ENCODE measurements at regions not wholly inside any gene's neighbourhood (a gene's known extent, or its start where the extent isn't known, plus 50 kb on each side); places are given as distances from the start of the nearest gene placed in this dataset.
"Not testable (repeated sequence)": the region's sequence is repeated elsewhere in the genome, so short reads cannot be mapped to it uniquely, and the experiment has no call there.

GRCh38 chrX:92215011-92215410 lies 435.8 kb downstream of the PCDH11X start:
- DNase-seq (ENCODE audit: low read depth, low spot score); H2AFZ ChIP-seq (ENCODE audit: low read depth, low read length, poor library complexity, severe bottlenecking); H3K27ac ChIP-seq (ENCODE audit: low read depth, low read length); H3K4me3 ChIP-seq (replicated peaks in 1 of 2; ENCODE audit: low read depth in 1 of 2, low read length in 2 of 2); H4K20me1 ChIP-seq (ENCODE audit: insufficient read depth); ATAC-seq; BruUV-seq (replicated peaks); H3K9ac ChIP-seq (ENCODE audit: low read length); H3K4me1 ChIP-seq (ENCODE audit: control insufficient read depth in 1 of 2, insufficient read depth in 2 of 2, low read length in 2 of 2); H3K27me3 ChIP-seq (ENCODE audit: insufficient read depth, low read length); intact Hi-C loops (cut with micrococcal nuclease); H3K9me2 ChIP-seq (ENCODE audit: insufficient read depth); CTCF ChIA-PET; H3K4me2 ChIP-seq (ENCODE audit: low read length); RAD21 ChIA-PET (ENCODE audit: low non-redundant PET in 1 of 2, low total read pairs in 2 of 2, uncharacterized antibody in 2 of 2, unreplicated experiment in 2 of 2); POLR2A ChIA-PET; H3K36me3 ChIP-seq (ENCODE audit: control insufficient read depth in 1 of 2, insufficient read depth in 2 of 2, low read length in 2 of 2); H3K79me2 ChIP-seq (ENCODE audit: insufficient read depth, low read length); H3K9me3 ChIP-seq (ENCODE audit: control insufficient read depth in 1 of 2, insufficient read depth in 1 of 2, low read depth in 1 of 2, low read length in 2 of 2): not testable (repeated sequence)

GRCh38 chrX:92224406-92224805 lies 445.2 kb downstream of the PCDH11X start:
- intact Hi-C loops (cut with micrococcal nuclease): no loop called here
- Histone ChIP-seq H3K36me3 (ENCODE audit: control insufficient read depth in 1 of 2, insufficient read depth in 2 of 2, low read length in 2 of 2) (no peaks in the 10 kb centered on the region), H3K27ac (ENCODE audit: low read depth, low read length) (no peak overlapping the region), H2AFZ (ENCODE audit: low read depth, low read length, poor library complexity, severe bottlenecking) (no peak overlapping the region), H4K20me1 (ENCODE audit: insufficient read depth) (no peaks in the 10 kb centered on the region), H3K4me3 (replicated peaks in 1 of 2; ENCODE audit: low read depth in 1 of 2, low read length in 2 of 2) (no peak overlapping the region), H3K4me2 (ENCODE audit: low read length) (no peak overlapping the region), H3K79me2 (ENCODE audit: insufficient read depth, low read length) (no peaks in the 10 kb centered on the region), H3K9me3 (ENCODE audit: control insufficient read depth in 1 of 2, insufficient read depth in 1 of 2, low read depth in 1 of 2, low read length in 2 of 2) (no peaks in the 10 kb centered on the region), H3K9ac (ENCODE audit: low read length) (no peak overlapping the region), H3K27me3 (ENCODE audit: insufficient read depth, low read length) (no peaks in the 10 kb centered on the region), H3K4me1 (ENCODE audit: control insufficient read depth in 1 of 2, insufficient read depth in 2 of 2, low read length in 2 of 2) (no peaks in the 10 kb centered on the region), H3K9me2 (ENCODE audit: insufficient read depth) (no peaks in the 10 kb centered on the region)
- BruUV-seq (replicated peaks): no TSS peak
- no peak for ATAC-seq
- ChIA-PET RAD21 (ENCODE audit: low non-redundant PET in 1 of 2, low total read pairs in 2 of 2, uncharacterized antibody in 2 of 2, unreplicated experiment in 2 of 2) (no interaction called here), POLR2A (no interaction called here), CTCF (no interaction called here)
- no peak for DNase-seq (ENCODE audit: low read depth, low spot score)
- no peak for TF ChIP-seq MAX (IDR thresholded peaks at IDR 0.05)
- TF ChIP-seq EGR1 (IDR thresholded peaks at IDR 0.05; ENCODE audit: low read depth): no peak
- no peak for TF ChIP-seq CEBPB (IDR thresholded peaks at IDR 0.05; ENCODE audit: low read depth)
- no peak for TF ChIP-seq POLR2A (IDR thresholded peaks at IDR 0.05; ENCODE audit: borderline replicate concordance, extremely low read depth, insufficient read depth, insufficient read length)
- no peak for TF ChIP-seq CBX3 (IDR thresholded peaks at IDR 0.05; ENCODE audit: low read depth)
- TF ChIP-seq ATF3 (IDR thresholded peaks at IDR 0.05): no peak
- TF ChIP-seq SRF (IDR thresholded peaks at IDR 0.05; ENCODE audit: low read depth): no peak
- no peak for TF ChIP-seq SP1 (IDR thresholded peaks at IDR 0.05; ENCODE audit: low read depth)
- no peak for TF ChIP-seq ZNF274 (IDR thresholded peaks at IDR 0.05; ENCODE audit: low read depth, low read length)
- no peak for TF ChIP-seq ELF1 (IDR thresholded peaks at IDR 0.05; ENCODE audit: borderline replicate concordance, low read depth)
- TF ChIP-seq FOSL1 (IDR thresholded peaks at IDR 0.05; ENCODE audit: low read depth): no peak
- no peak for TF ChIP-seq REST (IDR thresholded peaks at IDR 0.05; ENCODE audit: low read depth)
- TF ChIP-seq RAD21 (IDR thresholded peaks at IDR 0.05; ENCODE audit: low read depth): no peak
- TF ChIP-seq TCF7L2 (IDR thresholded peaks at IDR 0.05; ENCODE audit: borderline replicate concordance, extremely low read depth, insufficient read depth, insufficient read length): no peak
- TF ChIP-seq ZBTB33 (IDR thresholded peaks at IDR 0.05; ENCODE audit: extremely low read depth, insufficient replicate concordance, low read length): no peak
- no peak for TF ChIP-seq EZH2 (IDR thresholded peaks at IDR 0.05)
- no peak for TF ChIP-seq ZFX (IDR thresholded peaks at IDR 0.05)
- no peak for TF ChIP-seq YY1 (IDR thresholded peaks at IDR 0.05; ENCODE audit: extremely low read depth, insufficient replicate concordance, low read depth, low read length)

All from HCT116 (cell line).